NCI-H2107 treated with DMSO at 0.1 percent for 48 hours (cell line): ENCODE measurements at regions not wholly inside any gene's neighbourhood (a gene's known extent, or its start where the extent isn't known, plus 50 kb on each side); places are given as distances from the start of the nearest gene placed in this dataset.
"Not testable (repeated sequence)": the region's sequence is repeated elsewhere in the genome, so short reads cannot be mapped to it uniquely, and the experiment has no call there.

ENCODE experiments used
- DNase-seq: peaks from one replicate; lab custom pipeline; 2025; ENCODE audit not compliant: unreplicated experiment; lab: John Stamatoyannopoulos, UW

GRCh38 chr3:1456781-1457311, 364.0 kb downstream of the CNTN6 start:
- DNase-seq: no peak

GRCh38 chr3:1462371-1462770, 369.5 kb downstream of the CNTN6 start:
- DNase-seq: no peak

- DNase-seq: no peak
These were observed 370.1 kb downstream of the CNTN6 start for GRCh38 chr3:1462856-1463450.

GRCh38 chr3:1465091-1465490, 372.3 kb downstream of the CNTN6 start:
- DNase-seq: not testable (repeated sequence)

GRCh38 chr3:1468145-1468544, 375.3 kb downstream of the CNTN6 start:
- no peak for DNase-seq

- no peak for DNase-seq
These were observed 376.4 kb downstream of the CNTN6 start for GRCh38 chr3:1469248-1469647.

GRCh38 chr3:1469687-1470086, 376.9 kb downstream of the CNTN6 start:
- DNase-seq: no peak

- no peak for DNase-seq
These were observed 384.8 kb downstream of the CNTN6 start for GRCh38 chr3:1477669-1478068.

GRCh38 chr3:1495466-1495865, 402.6 kb downstream of the CNTN6 start:
- DNase-seq: no peak

GRCh38 chr3:1499694-1500093, 406.9 kb downstream of the CNTN6 start:
- no peak for DNase-seq

- DNase-seq: no peak
These were observed 408.7 kb downstream of the CNTN6 start for GRCh38 chr3:1501406-1502115.

GRCh38 chr3:1506090-1506489, 413.3 kb downstream of the CNTN6 start:
- DNase-seq: no peak

- no peak for DNase-seq
These were observed 420.8 kb downstream of the CNTN6 start for GRCh38 chr3:1513662-1514061.

GRCh38 chr3:1515882-1516281, 423.1 kb downstream of the CNTN6 start:
- no peak for DNase-seq

- no peak for DNase-seq
These were observed 435.0 kb downstream of the CNTN6 start for GRCh38 chr3:1527786-1528185.

GRCh38 chr3:1528621-1529020, 435.8 kb downstream of the CNTN6 start:
- DNase-seq: no peak

GRCh38 chr3:1529676-1530075, 436.9 kb downstream of the CNTN6 start:
- DNase-seq: no peak

GRCh38 chr3:1531981-1532380, 439.2 kb downstream of the CNTN6 start:
- DNase-seq: no peak

- no peak for DNase-seq
These were observed 440.2 kb downstream of the CNTN6 start for GRCh38 chr3:1532935-1533606.

- no peak for DNase-seq
These were observed 440.9 kb downstream of the CNTN6 start for GRCh38 chr3:1533763-1534162.

GRCh38 chr3:1534252-1534651, 441.4 kb downstream of the CNTN6 start:
- DNase-seq: no peak

- no peak for DNase-seq
These were observed 442.5 kb downstream of the CNTN6 start for GRCh38 chr3:1535361-1535760.
